HG02884 (cell line): ENCODE measurements at regions not wholly inside any gene's neighbourhood (a gene's known extent, or its start where the extent isn't known, plus 50 kb on each side); places are given as distances from the start of the nearest gene placed in this dataset.

ENCODE experiments used
- ATAC-seq: cut with Tn5 transposase; IDR thresholded peaks from one replicate; pipeline ENCODE4 v1.9.1; 2021; ENCODE audit warnings: mild to moderate bottlenecking, moderate library complexity; ENCODE audit not compliant: unreplicated experiment

- no peak for ATAC-seq
Observed at GRCh38 chr5:5711112-5711511, 288.6 kb downstream of the ICE1 start.

- no peak for ATAC-seq
Observed at GRCh38 chr5:5710471-5710870, 288.0 kb downstream of the ICE1 start.

GRCh38 chr5:5708367-5708919 lies 286.0 kb downstream of the ICE1 start:
- no peak for ATAC-seq

- ATAC-seq = no peak
Observed at GRCh38 chr5:5705010-5705409, 282.5 kb downstream of the ICE1 start.

GRCh38 chr5:5704352-5704751 lies 281.9 kb downstream of the ICE1 start:
- no peak for ATAC-seq

GRCh38 chr5:5702934-5703333 lies 280.5 kb downstream of the ICE1 start:
- ATAC-seq = no peak

GRCh38 chr5:5700549-5700948 lies 278.1 kb downstream of the ICE1 start:
- ATAC-seq = no peak

- ATAC-seq = no peak
Observed at GRCh38 chr5:5699062-5699461, 276.6 kb downstream of the ICE1 start.

GRCh38 chr5:5695266-5695665 lies 272.8 kb downstream of the ICE1 start:
- no peak for ATAC-seq

- no peak for ATAC-seq
Observed at GRCh38 chr5:5688925-5689310, 266.4 kb downstream of the ICE1 start.

GRCh38 chr5:5688194-5688924 lies 265.9 kb downstream of the ICE1 start:
- ATAC-seq = no peak

GRCh38 chr5:5687113-5687512 lies 264.6 kb downstream of the ICE1 start:
- no peak for ATAC-seq

GRCh38 chr5:5686356-5686755 lies 263.9 kb downstream of the ICE1 start:
- ATAC-seq = no peak

GRCh38 chr5:5685737-5686136 lies 263.3 kb downstream of the ICE1 start:
- ATAC-seq = no peak

GRCh38 chr5:5683174-5683573 lies 260.7 kb downstream of the ICE1 start:
- ATAC-seq = no peak

- ATAC-seq = no peak
Observed at GRCh38 chr5:5678909-5679308, 256.4 kb downstream of the ICE1 start.

- ATAC-seq = no peak
Observed at GRCh38 chr5:5677738-5678137, 255.3 kb downstream of the ICE1 start.

- no peak for ATAC-seq
Observed at GRCh38 chr5:5676218-5676617, 253.7 kb downstream of the ICE1 start.

- no peak for ATAC-seq
Observed at GRCh38 chr5:5675511-5675910, 253.0 kb downstream of the ICE1 start.

GRCh38 chr5:5671823-5672222 lies 249.3 kb downstream of the ICE1 start:
- no peak for ATAC-seq

- no peak for ATAC-seq
Observed at GRCh38 chr5:5667136-5667554, 244.7 kb downstream of the ICE1 start.

- no peak for ATAC-seq
Observed at GRCh38 chr5:5666369-5666768, 243.9 kb downstream of the ICE1 start.

GRCh38 chr5:5666076-5666365 lies 243.5 kb downstream of the ICE1 start:
- no peak for ATAC-seq
